Kidney (tissue), 13 donors: ENCODE measurements at regions not wholly inside any gene's neighbourhood (a gene's known extent, or its start where the extent isn't known, plus 50 kb on each side); places are given as distances from the start of the nearest gene placed in this dataset.

Source experiments
- DNase-seq, 5 donors: peaks; one replicate each; pipeline ENCODE4 v3.0.0-alpha.2; 2013 to 2020
- FAIRE-seq: peaks from 2 replicates; lab custom pipeline; 2012; peaks lifted over from hg19 to GRCh38; lab: Jason Lieb, UNC
- H3K27ac ChIP-seq, 2 donors: one replicate each; pipeline ENCODE4 v1.7.0; 2013; ENCODE audit warnings: low read depth in 2 of 2, low read length in 2 of 2, inconsistent platforms in 1 of 2
- H3K27me3 ChIP-seq: one replicate; pipeline ENCODE4 v1.7.1; 2013; ENCODE audit warnings: low read length, inconsistent platforms; ENCODE audit not compliant: control insufficient read depth, insufficient read depth
- H3K36me3 ChIP-seq, 3 donors: one replicate each; pipeline versions ENCODE4 v1.7.0 to v1.7.1; 2013; ENCODE audit warnings: low read length in 3 of 3, control low read depth in 1 of 3, inconsistent platforms in 1 of 3; ENCODE audit not compliant: insufficient read depth in 3 of 3, control insufficient read depth in 2 of 3
- H3K4me1 ChIP-seq, 3 donors: one replicate each; pipeline versions ENCODE4 v1.7.0 to v1.7.1; 2013; ENCODE audit warnings: low read length in 3 of 3, inconsistent platforms in 1 of 3, low read depth in 1 of 3; ENCODE audit not compliant: control insufficient read depth in 2 of 3, insufficient read depth in 2 of 3
- H3K4me3 ChIP-seq, 3 donors: one replicate each; pipeline versions ENCODE4 v1.7.0 to v1.8.1; 2013; ENCODE audit warnings: low read length in 3 of 3, control low read depth in 1 of 3, inconsistent platforms in 1 of 3
- H3K9ac ChIP-seq, 3 donors: one replicate each; pipeline versions ENCODE4 v1.7.0 to v1.7.1; 2013; ENCODE audit warnings: low read length in 3 of 3, control low read depth in 1 of 3, inconsistent platforms in 1 of 3
- H3K9me3 ChIP-seq, 3 donors: one replicate each; pipeline versions ENCODE4 v1.7.0 to v1.7.1; 2013; ENCODE audit warnings: low read length in 3 of 3, control low read depth in 1 of 3, inconsistent platforms in 1 of 3; ENCODE audit not compliant: control insufficient read depth in 2 of 3, insufficient read depth in 1 of 3
- intact Hi-C: fragments of 100-400 bp; cut with DNase I; formaldehyde crosslinking; loops from one replicate; pipeline ENCODE4 v1.11.1; 2022
- TF ChIP-seq, protein P1 (sequence below): IDR thresholded peaks from 3 replicates; pipeline ENCODE4 v1.5.1; 2012; ENCODE audit warnings: mild to moderate bottlenecking, moderate library complexity, borderline replicate concordance; ENCODE audit not compliant: insufficient read depth; ENCODE audit errors: extremely low read depth
- donor health status: control.
- donor health status: control.
- donor health status: control.
- donor health status: control.
- donor health status: control.
- donor health status: DM: yes; HTN: yes; CAD: no.
- donor health status: Normal renal cell carcinoma (clear cell type).

- H3K9ac ChIP-seq, result no peak overlapping the region
- FAIRE-seq, result no peak
- no peak overlapping the region for H3K27ac ChIP-seq
- no peak for DNase-seq
- H3K36me3 ChIP-seq, result no peaks in the 10 kb centered on the region
- no peaks in the 10 kb centered on the region for H3K9me3 ChIP-seq
- no peak overlapping the region for H3K4me3 ChIP-seq
- peaks cover 0 to 5% (median 0%) of the 10 kb centered on the region in 3 donors for H3K4me1 ChIP-seq
- H3K27me3 ChIP-seq, result peaks cover 3% of the 10 kb centered on the region
- TF ChIP-seq, protein P1, sequence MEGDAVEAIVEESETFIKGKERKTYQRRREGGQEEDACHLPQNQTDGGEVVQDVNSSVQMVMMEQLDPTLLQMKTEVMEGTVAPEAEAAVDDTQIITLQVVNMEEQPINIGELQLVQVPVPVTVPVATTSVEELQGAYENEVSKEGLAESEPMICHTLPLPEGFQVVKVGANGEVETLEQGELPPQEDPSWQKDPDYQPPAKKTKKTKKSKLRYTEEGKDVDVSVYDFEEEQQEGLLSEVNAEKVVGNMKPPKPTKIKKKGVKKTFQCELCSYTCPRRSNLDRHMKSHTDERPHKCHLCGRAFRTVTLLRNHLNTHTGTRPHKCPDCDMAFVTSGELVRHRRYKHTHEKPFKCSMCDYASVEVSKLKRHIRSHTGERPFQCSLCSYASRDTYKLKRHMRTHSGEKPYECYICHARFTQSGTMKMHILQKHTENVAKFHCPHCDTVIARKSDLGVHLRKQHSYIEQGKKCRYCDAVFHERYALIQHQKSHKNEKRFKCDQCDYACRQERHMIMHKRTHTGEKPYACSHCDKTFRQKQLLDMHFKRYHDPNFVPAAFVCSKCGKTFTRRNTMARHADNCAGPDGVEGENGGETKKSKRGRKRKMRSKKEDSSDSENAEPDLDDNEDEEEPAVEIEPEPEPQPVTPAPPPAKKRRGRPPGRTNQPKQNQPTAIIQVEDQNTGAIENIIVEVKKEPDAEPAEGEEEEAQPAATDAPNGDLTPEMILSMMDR, result no peak
- intact Hi-C loops, result no loop called here
These were observed 50.8 kb upstream of the FOXE1 start for GRCh38 chr9:97802276-97802675.

DNA sequence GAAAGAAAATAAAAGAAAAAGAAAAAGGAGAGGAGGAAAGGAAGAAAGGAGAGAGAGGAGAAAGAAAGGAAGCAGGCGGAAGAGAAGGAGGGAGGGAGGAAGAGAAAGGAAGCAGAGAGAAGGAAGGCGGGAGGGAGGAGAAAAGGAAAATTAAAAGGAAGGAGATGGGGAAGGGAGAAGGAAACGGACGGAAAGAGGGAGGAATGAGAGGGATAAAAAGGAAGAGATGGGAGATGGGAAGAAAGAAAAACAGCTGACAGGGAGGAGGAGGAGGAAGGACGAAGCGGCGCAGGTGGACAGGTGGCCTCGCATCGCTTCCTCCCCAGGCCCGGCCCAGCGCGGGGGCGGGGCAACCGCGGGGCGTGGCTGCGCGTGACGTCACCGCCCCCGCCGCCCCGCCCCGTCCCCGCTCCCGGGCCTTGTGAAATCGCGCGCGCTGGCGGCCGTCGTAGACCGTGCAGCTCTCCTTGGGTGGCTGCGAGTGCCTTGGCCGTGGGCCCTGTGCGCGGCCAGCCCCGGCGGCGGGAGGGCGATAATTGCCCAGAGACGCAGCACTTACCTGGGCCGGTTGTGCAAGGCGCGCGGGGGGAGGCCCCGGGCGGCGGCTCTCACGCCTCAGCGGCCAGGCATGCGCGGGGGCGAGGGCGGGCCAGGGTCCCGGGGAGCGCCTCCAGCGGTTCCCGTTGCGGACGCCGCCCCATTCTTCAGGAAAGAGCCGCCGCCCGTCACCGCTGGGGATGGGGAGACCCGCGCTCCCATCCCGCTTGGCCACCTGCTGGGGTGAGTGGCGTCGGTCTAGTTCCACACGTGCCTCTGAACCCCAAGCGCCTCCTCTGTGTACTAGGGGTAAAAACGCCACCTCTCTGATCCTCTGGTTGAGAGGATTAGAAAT is 49.6 kb upstream of the FOXE1 start:
- no peak for FAIRE-seq
- peaks cover 3% of the 10 kb centered on the region for H3K27me3 ChIP-seq

More for the DNA sequence above, 49.6 kb upstream of the FOXE1 start:
- H3K9ac ChIP-seq, result peak overlapping the region in 1 of 3 donors; percentile 73
- no peaks in the 10 kb centered on the region for H3K9me3 ChIP-seq
- intact Hi-C loops, result no loop called here
- H3K36me3 ChIP-seq, result no peaks in the 10 kb centered on the region
- no peak overlapping the region for H3K27ac ChIP-seq
- TF ChIP-seq, protein P1, result no peak
- H3K4me3 ChIP-seq, result peak overlapping the region; percentile 64 to 82 (median 71)
- H3K4me1 ChIP-seq, result peaks cover 0 to 5% (median 0%) of the 10 kb centered on the region in 3 donors
- DNase-seq, result peak; percentile 79 to 96 (median 84)
